Adrenal gland (tissue), 9 donors: ENCODE measurements at regions not wholly inside any gene's neighbourhood (a gene's known extent, or its start where the extent isn't known, plus 50 kb on each side); places are given as distances from the start of the nearest gene placed in this dataset.

ENCODE experiments used
- DNase-seq, 7 donors: peaks; one replicate each; pipeline ENCODE4 v3.0.0-alpha.2; 2019 to 2020
- H3K27ac ChIP-seq, 5 donors: fragments of 200-600 bp; sonication (generic) in 4 of 5; 1 replicate in 3 of 5; 2 replicates in 2 of 5; pipeline versions ENCODE4 v1.5.1 to v1.8.0; 2016 to 2020; ENCODE audit warnings: mild to moderate bottlenecking in 1 of 5
- H3K27me3 ChIP-seq: fragments of 200-600 bp; 2 replicates; pipeline ENCODE4 v1.8.0; 2021
- H3K36me3 ChIP-seq, 2 donors: fragments of 200-600 bp; replicated peaks in 1 of 2; 1 replicate in 1 of 2; 2 replicates in 1 of 2; pipeline versions ENCODE4 v1.5.1 to v1.8.0; 2018 to 2022
- H3K4me1 ChIP-seq, 2 donors: fragments of 200-600 bp; replicated peaks in 1 of 2; 1 replicate in 1 of 2; 2 replicates in 1 of 2; pipeline versions ENCODE4 v1.5.1 to v1.8.0; 2018 to 2021
- H3K4me3 ChIP-seq, 4 donors: fragments of 200-600 bp; sonication (generic) in 3 of 4; one replicate each; pipeline ENCODE4 v1.5.1; 2016 to 2018
- H3K9me3 ChIP-seq, 3 donors: fragments of 200-600 bp; sonication (generic) in 1 of 3; replicated peaks in 1 of 3; 1 replicate in 2 of 3; 2 replicates in 1 of 3; pipeline versions ENCODE4 v1.5.1 to v1.8.0; 2016 to 2021
- CTCF ChIP-seq, 6 experiments: fragments of 450-650 bp in 4 of 6; fragments of 200-600 bp in 2 of 6; sonication (generic) in 1 of 6; IDR thresholded peaks; 1 replicate in 5 of 6; 2 replicates in 1 of 6; pipeline versions ENCODE4 v1.5.1 to v1.8.0; 2016 to 2021; ENCODE audit warnings: antibody characterized with exemption in 6 of 6, mild to moderate bottlenecking in 2 of 6, moderate library complexity in 1 of 6
- POLR2A ChIP-seq, 2 donors: fragments of 450-650 bp; IDR thresholded peaks; one replicate each; pipeline ENCODE4 v1.6.1; 2017; ENCODE audit warnings: antibody characterized with exemption in 2 of 2, mild to moderate bottlenecking in 2 of 2, moderate library complexity in 1 of 2
- WGBS, 4 donors: extraction: QIAGEN DNeasy Blood & Tissue Kit in 2 of 4; methylation state at CpG; one replicate each; pipeline versions ENCODE4 v1.1.5 to v1.1.7; 2013 to 2017; 5-methylcytosine and 5-hydroxymethylcytosine counted together
- intact Hi-C, 2 donors: fragments of 100-400 bp; cut with DNase I; formaldehyde crosslinking; loops; one replicate each; pipeline versions ENCODE4 v1.14.1 to v1.15.0; 2022 to 2023
- donor health status: healthy with polysubstance abuse.
- donor health status: Bipolar disorder and iron deficiency.
- donor health status: DM: yes; HTN: yes; CAD: no.
- donor health status: DM: no; HTN: no; CAD: no.
- donor health status: DM: no; HTN: no; CAD: no.

- Histone ChIP-seq H3K27ac (no peak overlapping the region), H3K36me3 (no peaks in the 10 kb centered on the region), H3K4me1 (no peaks in the 10 kb centered on the region), H3K4me3 (no peak overlapping the region), H3K27me3 (no peaks in the 10 kb centered on the region), H3K9me3 (no peaks in the 10 kb centered on the region)
- WGBS, 4 donors: 73 to 90% (median 85%) methylated on average over 5 to 6 of the region's 6 CpGs
- intact Hi-C loops: no loop called here
- DNase-seq: no peak
- no peak for TF ChIP-seq CTCF (IDR thresholded peaks at IDR 0.05)
- no peak for TF ChIP-seq POLR2A (IDR thresholded peaks at IDR 0.05)
These were observed 1806.1 kb upstream of the MIR17HG start for GRCh38 chr13:89541091-89542030.

GRCh38 chr13:89550938-89551337 is 1796.5 kb upstream of the MIR17HG start:
- intact Hi-C loops: no loop called here
- 51 to 77% (median 75%) methylated on average over 5 of the region's 5 CpGs for WGBS, 4 donors
- H3K4me3 ChIP-seq: no peak overlapping the region
- H3K36me3 ChIP-seq: no peaks in the 10 kb centered on the region
- no peaks in the 10 kb centered on the region for H3K27me3 ChIP-seq
- no peak overlapping the region for H3K27ac ChIP-seq
- DNase-seq: no peak
- no peaks in the 10 kb centered on the region for H3K9me3 ChIP-seq
- no peak for TF ChIP-seq CTCF (IDR thresholded peaks at IDR 0.05)
- no peak for TF ChIP-seq POLR2A (IDR thresholded peaks at IDR 0.05)
- no peaks in the 10 kb centered on the region for H3K4me1 ChIP-seq

GRCh38 chr13:89554801-89555200 is 1792.7 kb upstream of the MIR17HG start:
- WGBS, 4 donors: 72 to 84% (median 76%) methylated on average over 1 of the region's 1 CpG
- no peak overlapping the region for H3K4me3 ChIP-seq
- no peaks in the 10 kb centered on the region for H3K36me3 ChIP-seq
- TF ChIP-seq CTCF (IDR thresholded peaks at IDR 0.05) (no peak), POLR2A (IDR thresholded peaks at IDR 0.05) (no peak)
- no peaks in the 10 kb centered on the region for H3K27me3 ChIP-seq
- H3K4me1 ChIP-seq: no peaks in the 10 kb centered on the region
- intact Hi-C loops: no loop called here
- no peak overlapping the region for H3K27ac ChIP-seq
- no peaks in the 10 kb centered on the region for H3K9me3 ChIP-seq
- no peak for DNase-seq

GRCh38 chr13:89565476-89566100 is 1781.9 kb upstream of the MIR17HG start:
- no peaks in the 10 kb centered on the region for H3K4me1 ChIP-seq
- no peaks in the 10 kb centered on the region for H3K36me3 ChIP-seq
- no peak overlapping the region for H3K4me3 ChIP-seq
- TF ChIP-seq POLR2A (IDR thresholded peaks at IDR 0.05) (no peak), CTCF (IDR thresholded peaks at IDR 0.05) (no peak)
- H3K9me3 ChIP-seq: no peaks in the 10 kb centered on the region
- 83 to 94% (median 87%) methylated on average over 1 of the region's 1 CpG for WGBS, 4 donors
- no peaks in the 10 kb centered on the region for H3K27me3 ChIP-seq
- H3K27ac ChIP-seq: no peak overlapping the region
- DNase-seq: no peak
- intact Hi-C loops: no loop called here
